HepG2 (cell line): ENCODE measurements at regions not wholly inside any gene's neighbourhood (a gene's known extent, or its start where the extent isn't known, plus 50 kb on each side); places are given as distances from the start of the nearest gene placed in this dataset.

Experiments used
- CTCF ChIP-seq: sonication (generic); formaldehyde crosslinking; IDR thresholded peaks from 2 replicates; pipeline ENCODE4 v1.5.0; 2020; ENCODE audit warnings: mild to moderate bottlenecking, missing genetic modification reagents, moderate library complexity
- HDAC1 ChIP-seq: sonication (generic); formaldehyde crosslinking; IDR thresholded peaks from 2 replicates; pipeline ENCODE4 v1.5.1; 2020; ENCODE audit warnings: mild to moderate bottlenecking, missing genetic modification reagents
- KLF16 ChIP-seq, 2 experiments: sonication (generic) in 1 of 2; formaldehyde crosslinking in 1 of 2; IDR thresholded peaks; 2 replicates each; pipeline versions ENCODE4 v1.6.1 to v1.8.0; 2016 to 2023; ENCODE audit warnings: missing genetic modification reagents in 2 of 2, missing compliant biosample characterization in 1 of 2
- NCOA1 ChIP-seq: sonication (generic); formaldehyde crosslinking; IDR thresholded peaks from 2 replicates; pipeline ENCODE4 v1.9.0; 2021; ENCODE audit warnings: missing genetic modification reagents
- RAD21 ChIP-seq: fragments of 450-650 bp; formaldehyde crosslinking; IDR thresholded peaks from 2 replicates; pipeline ENCODE4 v1.5.0; 2020; ENCODE audit warnings: mild to moderate bottlenecking
- ZBTB26 ChIP-seq: IDR thresholded peaks from 2 replicates; pipeline ENCODE4 v1.6.1; 2016; ENCODE audit warnings: missing compliant biosample characterization, missing genetic modification reagents, borderline replicate concordance
- ZNF644 ChIP-seq: IDR thresholded peaks from 2 replicates; pipeline ENCODE4 v1.6.1; 2016; ENCODE audit warnings: low read depth
- ZNF746 ChIP-seq: sonication (generic); formaldehyde crosslinking; IDR thresholded peaks from 2 replicates; pipeline ENCODE4 v1.8.0; 2022; ENCODE audit warnings: mild to moderate bottlenecking, missing genetic modification reagents
- TF ChIP-seq, protein P1 (sequence below): sonication (generic); formaldehyde crosslinking; IDR thresholded peaks from 2 replicates; pipeline ENCODE4 v1.4.0; 2020; ENCODE audit warnings: missing genetic modification reagents, borderline replicate concordance

DNA sequence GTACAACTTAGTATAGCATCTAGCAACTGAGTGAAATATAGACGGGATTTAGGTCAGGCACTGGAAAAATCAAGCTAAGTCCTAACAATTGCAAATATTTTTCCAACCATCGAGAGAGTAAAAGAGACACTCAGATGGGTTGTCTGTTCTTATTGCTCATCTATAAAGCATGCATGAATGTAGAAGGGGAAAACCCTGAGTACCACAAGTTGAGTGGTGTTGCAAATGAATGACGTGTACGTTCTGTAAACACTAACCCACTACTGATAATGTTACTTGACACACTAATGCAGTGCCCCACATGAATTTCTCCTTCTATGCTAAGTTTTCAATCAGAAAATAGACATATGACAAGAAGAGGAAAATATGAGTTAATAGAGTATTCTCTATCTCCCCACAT, 211.2 kb downstream of the COX18 start:
- TF ChIP-seq RAD21 (no peak), HDAC1 (CRISPR knock-in tag) (no peak), KLF16 (CRISPR knock-in tag; IDR thresholded peaks at IDR 0.05) (no peak), ZNF746 (no peak), CTCF (no peak), NCOA1 (CRISPR knock-in tag) (no peak), ZBTB26 (CRISPR knock-in tag) (no peak), ZNF644 (CRISPR knock-in tag) (no peak)
- TF ChIP-seq, protein P1, sequence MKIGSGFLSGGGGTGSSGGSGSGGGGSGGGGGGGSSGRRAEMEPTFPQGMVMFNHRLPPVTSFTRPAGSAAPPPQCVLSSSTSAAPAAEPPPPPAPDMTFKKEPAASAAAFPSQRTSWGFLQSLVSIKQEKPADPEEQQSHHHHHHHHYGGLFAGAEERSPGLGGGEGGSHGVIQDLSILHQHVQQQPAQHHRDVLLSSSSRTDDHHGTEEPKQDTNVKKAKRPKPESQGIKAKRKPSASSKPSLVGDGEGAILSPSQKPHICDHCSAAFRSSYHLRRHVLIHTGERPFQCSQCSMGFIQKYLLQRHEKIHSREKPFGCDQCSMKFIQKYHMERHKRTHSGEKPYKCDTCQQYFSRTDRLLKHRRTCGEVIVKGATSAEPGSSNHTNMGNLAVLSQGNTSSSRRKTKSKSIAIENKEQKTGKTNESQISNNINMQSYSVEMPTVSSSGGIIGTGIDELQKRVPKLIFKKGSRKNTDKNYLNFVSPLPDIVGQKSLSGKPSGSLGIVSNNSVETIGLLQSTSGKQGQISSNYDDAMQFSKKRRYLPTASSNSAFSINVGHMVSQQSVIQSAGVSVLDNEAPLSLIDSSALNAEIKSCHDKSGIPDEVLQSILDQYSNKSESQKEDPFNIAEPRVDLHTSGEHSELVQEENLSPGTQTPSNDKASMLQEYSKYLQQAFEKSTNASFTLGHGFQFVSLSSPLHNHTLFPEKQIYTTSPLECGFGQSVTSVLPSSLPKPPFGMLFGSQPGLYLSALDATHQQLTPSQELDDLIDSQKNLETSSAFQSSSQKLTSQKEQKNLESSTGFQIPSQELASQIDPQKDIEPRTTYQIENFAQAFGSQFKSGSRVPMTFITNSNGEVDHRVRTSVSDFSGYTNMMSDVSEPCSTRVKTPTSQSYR (CRISPR knock-in tag) = no peak
